ENCODE measurements at regions not wholly inside any gene's neighbourhood (a gene's known extent, or its start where the extent isn't known, plus 50 kb on each side); places are given as distances from the start of the nearest gene placed in this dataset.

DNA sequence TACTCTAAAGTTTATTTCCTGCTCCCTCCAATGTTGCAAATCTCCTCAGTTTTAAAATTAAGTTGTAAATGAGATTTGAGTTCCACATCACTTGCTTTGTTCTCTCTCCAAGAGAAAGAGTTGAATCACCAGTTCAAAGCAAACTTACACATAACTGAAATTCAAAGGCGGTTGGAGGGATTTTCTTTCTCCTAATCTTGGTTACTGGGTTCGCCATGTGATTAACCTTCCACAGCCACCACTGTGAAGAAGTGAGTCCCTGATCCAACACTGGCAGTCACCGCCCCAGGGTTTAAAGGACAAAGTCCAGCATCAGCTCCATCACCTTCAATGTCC, 247.1 kb downstream of the MYCN start:
- ATAC-seq (ENCODE audit: insufficient read depth, low FRiP score) (no peak), DNase-seq (no peak)
- peaks cover 0 to 2% (median 0%) of the 10 kb centered on the region in 3 donors for H3K27me3 ChIP-seq (ENCODE audit: control insufficient read depth in 3 of 3, insufficient read depth in 3 of 3, low read length in 2 of 3)
- H3K4me3 ChIP-seq: no peak overlapping the region
- H3K27ac ChIP-seq (ENCODE audit: low read depth in 1 of 2, low read length in 1 of 2): no peak overlapping the region
- H3K9ac ChIP-seq (ENCODE audit: insufficient read depth in 1 of 2, low read length in 2 of 2): no peak overlapping the region
- 90 to 94% methylated on average over 3 of the region's 3 CpGs for WGBS, 2 donors
- TF ChIP-seq, protein P1, sequence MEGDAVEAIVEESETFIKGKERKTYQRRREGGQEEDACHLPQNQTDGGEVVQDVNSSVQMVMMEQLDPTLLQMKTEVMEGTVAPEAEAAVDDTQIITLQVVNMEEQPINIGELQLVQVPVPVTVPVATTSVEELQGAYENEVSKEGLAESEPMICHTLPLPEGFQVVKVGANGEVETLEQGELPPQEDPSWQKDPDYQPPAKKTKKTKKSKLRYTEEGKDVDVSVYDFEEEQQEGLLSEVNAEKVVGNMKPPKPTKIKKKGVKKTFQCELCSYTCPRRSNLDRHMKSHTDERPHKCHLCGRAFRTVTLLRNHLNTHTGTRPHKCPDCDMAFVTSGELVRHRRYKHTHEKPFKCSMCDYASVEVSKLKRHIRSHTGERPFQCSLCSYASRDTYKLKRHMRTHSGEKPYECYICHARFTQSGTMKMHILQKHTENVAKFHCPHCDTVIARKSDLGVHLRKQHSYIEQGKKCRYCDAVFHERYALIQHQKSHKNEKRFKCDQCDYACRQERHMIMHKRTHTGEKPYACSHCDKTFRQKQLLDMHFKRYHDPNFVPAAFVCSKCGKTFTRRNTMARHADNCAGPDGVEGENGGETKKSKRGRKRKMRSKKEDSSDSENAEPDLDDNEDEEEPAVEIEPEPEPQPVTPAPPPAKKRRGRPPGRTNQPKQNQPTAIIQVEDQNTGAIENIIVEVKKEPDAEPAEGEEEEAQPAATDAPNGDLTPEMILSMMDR (IDR thresholded peaks at IDR 0.05; ENCODE audit: control extremely low read depth, extremely low read depth): no peak
- no peaks in the 10 kb centered on the region for H3K36me3 ChIP-seq (ENCODE audit: control insufficient read depth in 4 of 4, insufficient read depth in 4 of 4, low read length in 4 of 4)
- H3K4me1 ChIP-seq (ENCODE audit: control insufficient read depth in 5 of 5, insufficient read depth in 5 of 5, low read length in 5 of 5): no peaks in the 10 kb centered on the region
- no peaks in the 10 kb centered on the region for H3K9me3 ChIP-seq (ENCODE audit: control insufficient read depth in 4 of 4, insufficient read depth in 3 of 4, low read length in 3 of 4)

DNA sequence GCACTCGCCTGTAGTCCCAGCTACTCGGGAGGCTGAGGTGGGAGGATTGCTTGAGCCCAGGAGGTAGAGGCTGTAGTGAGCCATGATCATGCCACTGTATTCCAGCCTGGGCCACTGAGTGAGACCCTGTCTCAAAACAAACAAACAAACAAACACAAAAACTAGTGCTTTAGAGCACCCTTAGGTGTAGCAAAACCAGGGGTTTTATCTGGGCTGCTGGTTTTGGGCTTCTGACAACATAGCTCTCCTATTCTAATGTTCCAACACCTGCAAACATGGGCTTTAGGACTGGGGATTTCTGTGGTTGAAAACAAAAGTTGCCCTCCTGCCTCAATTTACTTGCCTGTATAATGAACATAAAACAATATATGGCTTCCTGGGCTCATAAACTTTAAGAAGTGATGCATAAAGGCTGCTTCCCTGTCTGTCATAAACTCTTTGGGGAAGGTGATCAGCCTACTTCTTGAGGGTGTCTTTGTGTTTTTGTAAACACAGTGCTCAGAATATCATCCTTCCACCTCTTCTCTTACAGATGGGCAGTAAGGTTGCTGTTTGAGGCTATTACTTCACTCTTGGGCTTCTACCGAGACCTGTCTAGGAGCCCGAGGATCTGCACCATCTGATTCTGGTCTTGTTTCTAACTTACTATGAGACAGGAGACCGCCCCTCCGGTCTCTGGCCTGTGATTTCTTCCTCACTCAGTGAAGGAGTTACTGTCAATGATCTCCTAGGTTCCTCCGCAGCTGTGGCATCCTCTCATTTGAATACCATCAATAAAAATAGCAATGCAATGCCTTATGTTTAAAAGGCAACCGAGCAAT, 246.5 kb downstream of the MYCN start:
- TF ChIP-seq, protein P1 (IDR thresholded peaks at IDR 0.05; ENCODE audit: control extremely low read depth, extremely low read depth): no peak
- no peaks in the 10 kb centered on the region for H3K9me3 ChIP-seq (ENCODE audit: control insufficient read depth in 4 of 4, insufficient read depth in 3 of 4, low read length in 3 of 4)

DNA sequence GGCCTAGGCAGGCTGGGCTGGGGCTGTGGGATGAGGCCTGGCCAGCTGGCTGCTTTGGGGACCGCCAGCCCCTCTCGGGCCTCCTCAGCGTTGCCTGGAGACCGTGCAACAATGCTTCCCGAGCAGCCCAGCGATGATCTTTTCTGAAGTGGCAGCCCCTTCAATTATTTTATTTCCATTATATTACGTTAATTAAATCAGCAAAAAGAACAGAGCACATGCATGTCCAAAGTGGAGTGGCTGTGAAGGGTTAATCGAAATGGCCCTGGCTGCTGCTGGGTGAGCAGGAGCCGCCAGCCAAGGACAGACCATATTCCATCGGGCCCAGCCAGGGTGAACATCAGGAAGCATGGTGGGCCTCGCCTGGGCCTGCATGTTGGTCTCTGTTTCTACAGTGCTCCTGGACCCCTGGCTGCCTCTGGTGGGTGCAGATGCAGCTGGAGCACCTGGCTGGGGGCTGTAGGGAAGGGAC, 245.5 kb downstream of the MYCN start:
- ATAC-seq (ENCODE audit: insufficient read depth, low FRiP score) (no peak), DNase-seq (no peak)
- H3K4me3 ChIP-seq: no peak overlapping the region
- 85 to 92% methylated on average over 11 of the region's 11 CpGs for WGBS, 2 donors
- TF ChIP-seq, protein P1 (IDR thresholded peaks at IDR 0.05; ENCODE audit: control extremely low read depth, extremely low read depth): no peak
- H3K27me3 ChIP-seq (ENCODE audit: control insufficient read depth in 3 of 3, insufficient read depth in 3 of 3, low read length in 2 of 3): peaks cover 0 to 2% (median 0%) of the 10 kb centered on the region in 3 donors
- H3K4me1 ChIP-seq (ENCODE audit: control insufficient read depth in 5 of 5, insufficient read depth in 5 of 5, low read length in 5 of 5): peaks cover 0 to under 1% (median 0%) of the 10 kb centered on the region in 5 donors
- H3K36me3 ChIP-seq (ENCODE audit: control insufficient read depth in 4 of 4, insufficient read depth in 4 of 4, low read length in 4 of 4): no peaks in the 10 kb centered on the region
- H3K9me3 ChIP-seq (ENCODE audit: control insufficient read depth in 4 of 4, insufficient read depth in 3 of 4, low read length in 3 of 4): no peaks in the 10 kb centered on the region
- no peak overlapping the region for H3K27ac ChIP-seq (ENCODE audit: low read depth in 1 of 2, low read length in 1 of 2)
- H3K9ac ChIP-seq (ENCODE audit: insufficient read depth in 1 of 2, low read length in 2 of 2): no peak overlapping the region

More for the DNA sequence above, 246.5 kb downstream of the MYCN start:
- Histone ChIP-seq H3K27me3 (ENCODE audit: control insufficient read depth in 3 of 3, insufficient read depth in 3 of 3, low read length in 2 of 3) (peaks cover 0 to 2% (median 0%) of the 10 kb centered on the region in 3 donors), H3K36me3 (ENCODE audit: control insufficient read depth in 4 of 4, insufficient read depth in 4 of 4, low read length in 4 of 4) (no peaks in the 10 kb centered on the region), H3K9ac (ENCODE audit: insufficient read depth in 1 of 2, low read length in 2 of 2) (no peak overlapping the region), H3K27ac (ENCODE audit: low read depth in 1 of 2, low read length in 1 of 2) (no peak overlapping the region), H3K4me3 (no peak overlapping the region), H3K4me1 (ENCODE audit: control insufficient read depth in 5 of 5, insufficient read depth in 5 of 5, low read length in 5 of 5) (no peaks in the 10 kb centered on the region)
- DNase-seq (no peak), ATAC-seq (ENCODE audit: insufficient read depth, low FRiP score) (no peak)
- WGBS, 2 donors: 82 to 94% methylated on average over 8 of the region's 8 CpGs
